ENCODE measurements at regions not wholly inside any gene's neighbourhood (a gene's known extent, or its start where the extent isn't known, plus 50 kb on each side); places are given as distances from the start of the nearest gene placed in this dataset.

- TF ChIP-seq TAF1 (IDR thresholded peaks at IDR 0.05; ENCODE audit: borderline replicate concordance, insufficient read depth, low read length): no peak
Observed at GRCh38 chr20:11702721-11703518, 214.8 kb upstream of the BTBD3 start.

- no peak for TF ChIP-seq FOXP2 (optimal IDR thresholded peaks at IDR 0.05; ENCODE audit: borderline replicate concordance, extremely low read depth, extremely low read length, insufficient read depth)
- no peak for TF ChIP-seq TAF1 (IDR thresholded peaks at IDR 0.05; ENCODE audit: borderline replicate concordance, insufficient read depth, low read length)
- TF ChIP-seq SIN3A (IDR thresholded peaks at IDR 0.05; ENCODE audit: borderline replicate concordance, insufficient read depth, low read length): no peak
- no peak for TF ChIP-seq REST (IDR thresholded peaks at IDR 0.05; ENCODE audit: insufficient read depth in 1 of 2, low read depth in 2 of 2, low read length in 2 of 2)
- TF ChIP-seq POLR2AphosphoS5 (IDR thresholded peaks at IDR 0.05; ENCODE audit: low read depth, low read length): no peak
Observed at GRCh38 chr20:11705512-11705911, 212.2 kb upstream of the BTBD3 start.

GRCh38 chr20:11711214-11711613, 206.5 kb upstream of the BTBD3 start:
- TF ChIP-seq SIN3A (IDR thresholded peaks at IDR 0.05; ENCODE audit: borderline replicate concordance, insufficient read depth, low read length) (no peak), POLR2AphosphoS5 (IDR thresholded peaks at IDR 0.05; ENCODE audit: low read depth, low read length) (no peak), REST (IDR thresholded peaks at IDR 0.05; ENCODE audit: insufficient read depth in 1 of 2, low read depth in 2 of 2, low read length in 2 of 2) (no peak), FOXP2 (optimal IDR thresholded peaks at IDR 0.05; ENCODE audit: borderline replicate concordance, extremely low read depth, extremely low read length, insufficient read depth) (no peak), TAF1 (IDR thresholded peaks at IDR 0.05; ENCODE audit: borderline replicate concordance, insufficient read depth, low read length) (no peak)

GRCh38 chr20:11712639-11713160, 205.0 kb upstream of the BTBD3 start:
- TF ChIP-seq TAF1 (IDR thresholded peaks at IDR 0.05; ENCODE audit: borderline replicate concordance, insufficient read depth, low read length) (no peak), REST (IDR thresholded peaks at IDR 0.05; ENCODE audit: insufficient read depth in 1 of 2, low read depth in 2 of 2, low read length in 2 of 2) (no peak), FOXP2 (optimal IDR thresholded peaks at IDR 0.05; ENCODE audit: borderline replicate concordance, extremely low read depth, extremely low read length, insufficient read depth) (no peak)

- no peak for TF ChIP-seq REST (IDR thresholded peaks at IDR 0.05; ENCODE audit: insufficient read depth in 1 of 2, low read depth in 2 of 2, low read length in 2 of 2)
- no peak for TF ChIP-seq FOXP2 (optimal IDR thresholded peaks at IDR 0.05; ENCODE audit: borderline replicate concordance, extremely low read depth, extremely low read length, insufficient read depth)
- no peak for TF ChIP-seq SIN3A (IDR thresholded peaks at IDR 0.05; ENCODE audit: borderline replicate concordance, insufficient read depth, low read length)
- no peak for TF ChIP-seq TAF1 (IDR thresholded peaks at IDR 0.05; ENCODE audit: borderline replicate concordance, insufficient read depth, low read length)
- TF ChIP-seq POLR2AphosphoS5 (IDR thresholded peaks at IDR 0.05; ENCODE audit: low read depth, low read length): no peak
Observed at GRCh38 chr20:11714886-11715285, 202.8 kb upstream of the BTBD3 start.
